ENCODE measurements at regions not wholly inside any gene's neighbourhood (a gene's known extent, or its start where the extent isn't known, plus 50 kb on each side); places are given as distances from the start of the nearest gene placed in this dataset.

DNA sequence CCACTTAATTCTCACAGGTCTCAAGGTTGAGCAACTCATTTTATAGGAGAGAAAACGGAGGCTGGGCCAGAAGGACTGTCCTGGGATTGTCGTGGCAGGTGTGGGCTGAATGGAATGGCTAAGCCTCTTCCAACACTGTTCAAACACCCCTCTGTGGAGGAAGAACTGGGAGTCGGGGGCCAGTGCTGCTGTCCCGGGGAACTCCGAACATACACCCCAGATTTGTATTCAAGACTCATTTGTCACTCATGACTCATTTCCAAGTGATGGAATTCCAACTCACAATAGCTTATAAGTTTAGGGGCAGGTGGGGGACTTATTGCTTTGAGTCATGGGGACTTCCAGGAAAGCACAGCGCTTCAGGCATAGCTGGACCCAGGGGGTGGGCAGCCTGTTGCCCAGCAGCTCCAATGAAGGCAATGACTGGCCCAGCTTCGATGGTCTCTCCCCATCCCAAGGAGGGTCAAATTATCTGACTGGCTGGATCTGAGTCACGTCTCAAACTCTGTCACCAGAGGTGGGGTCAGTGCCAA lies 72.5 kb downstream of the TM2D3 start:
- no TSS peak for BruUV-seq (replicated peaks)
- CTCF ChIA-PET = interaction anchor here (0.5 kb wide), 1 partner anchor 280 kb away, joined by 11 read pairs; no protein-coding TSS in a partner anchor
- Histone ChIP-seq H3K79me2 (ENCODE audit: low read length) (no peaks in the 10 kb centered on the region), H3K4me3 (ENCODE audit: low read length) (peak overlapping the region; percentile 23; the same call in 1 of the 2 replicates), H3F3A (ENCODE audit: low read length, unreplicated experiment) (no peaks in the 10 kb centered on the region), H3K9ac (ENCODE audit: low read length) (peak overlapping the region; percentile 14; the same call in 1 of the 2 replicates), H2AFZ (ENCODE audit: low read length) (peak overlapping the region; percentile 49), H3K9me2 (replicated peaks; ENCODE audit: low read length) (no peaks in the 10 kb centered on the region), H3K4me1 (ENCODE audit: insufficient read depth, low read length) (peaks cover 29% of the 10 kb centered on the region), H3K27ac (ENCODE audit: low read length) (peak overlapping the region; percentile 67), H3K4me2 (ENCODE audit: low read length) (peak overlapping the region; percentile 73), H3K36me3 (ENCODE audit: low read depth, low read length) (no peaks in the 10 kb centered on the region), H4K20me1 (ENCODE audit: low read length) (no peaks in the 10 kb centered on the region), H3K27me3 (ENCODE audit: low read length) (no peaks in the 10 kb centered on the region), H3K9me3 (ENCODE audit: low read length) (no peaks in the 10 kb centered on the region)
- peak; percentile 88 for DNase-seq
- POLR2A ChIA-PET (ENCODE audit: unreplicated experiment) = no interaction called here
- ATAC-seq = peak; percentile 54
- TF ChIP-seq, protein P1, sequence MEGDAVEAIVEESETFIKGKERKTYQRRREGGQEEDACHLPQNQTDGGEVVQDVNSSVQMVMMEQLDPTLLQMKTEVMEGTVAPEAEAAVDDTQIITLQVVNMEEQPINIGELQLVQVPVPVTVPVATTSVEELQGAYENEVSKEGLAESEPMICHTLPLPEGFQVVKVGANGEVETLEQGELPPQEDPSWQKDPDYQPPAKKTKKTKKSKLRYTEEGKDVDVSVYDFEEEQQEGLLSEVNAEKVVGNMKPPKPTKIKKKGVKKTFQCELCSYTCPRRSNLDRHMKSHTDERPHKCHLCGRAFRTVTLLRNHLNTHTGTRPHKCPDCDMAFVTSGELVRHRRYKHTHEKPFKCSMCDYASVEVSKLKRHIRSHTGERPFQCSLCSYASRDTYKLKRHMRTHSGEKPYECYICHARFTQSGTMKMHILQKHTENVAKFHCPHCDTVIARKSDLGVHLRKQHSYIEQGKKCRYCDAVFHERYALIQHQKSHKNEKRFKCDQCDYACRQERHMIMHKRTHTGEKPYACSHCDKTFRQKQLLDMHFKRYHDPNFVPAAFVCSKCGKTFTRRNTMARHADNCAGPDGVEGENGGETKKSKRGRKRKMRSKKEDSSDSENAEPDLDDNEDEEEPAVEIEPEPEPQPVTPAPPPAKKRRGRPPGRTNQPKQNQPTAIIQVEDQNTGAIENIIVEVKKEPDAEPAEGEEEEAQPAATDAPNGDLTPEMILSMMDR (conservative IDR thresholded peaks at IDR 0.05; ENCODE audit: low read depth, low read length) = no peak
- TF ChIP-seq EZH2phosphoT487 (IDR thresholded peaks at IDR 0.05; ENCODE audit: borderline replicate concordance, low read length) (no peak), EZH2 (IDR thresholded peaks at IDR 0.05; ENCODE audit: low read length, unreplicated experiment) (no peak)
- intact Hi-C loops (cut with micrococcal nuclease) = loop anchor here (2.0 to 10.0 kb wide), 2 partner anchors 61 to 285 kb away; partner anchors contain the start of gene SNRPA1

DNA sequence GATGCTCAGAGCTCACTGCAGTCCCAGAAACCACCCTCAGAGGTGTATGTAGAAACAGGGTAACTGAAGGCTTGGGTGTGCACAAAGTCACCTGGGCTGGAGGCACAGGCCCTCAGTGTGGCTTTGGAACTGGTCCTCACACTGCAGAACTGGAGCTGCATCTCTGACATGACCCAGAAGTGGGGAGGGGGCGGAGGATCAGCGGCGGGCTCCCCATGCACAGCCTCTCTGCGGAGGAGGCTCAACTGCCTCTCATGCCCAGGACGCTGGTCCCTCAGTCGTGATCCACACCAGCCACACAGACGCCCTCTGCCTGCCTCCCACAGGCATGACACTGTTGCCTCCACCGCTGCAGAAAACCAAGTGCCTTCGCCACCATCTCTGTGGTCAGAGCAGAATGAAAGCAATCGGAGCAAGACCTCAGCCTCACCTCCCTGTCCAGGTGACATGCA lies 73.7 kb downstream of the TM2D3 start:
- Histone ChIP-seq H3K36me3 (ENCODE audit: low read depth, low read length) (no peaks in the 10 kb centered on the region), H3K4me2 (ENCODE audit: low read length) (peak overlapping the region; percentile 73), H3K27ac (ENCODE audit: low read length) (no peak overlapping the region), H3K79me2 (ENCODE audit: low read length) (no peaks in the 10 kb centered on the region), H3F3A (ENCODE audit: low read length, unreplicated experiment) (no peaks in the 10 kb centered on the region), H3K4me1 (ENCODE audit: insufficient read depth, low read length) (peaks cover 42% of the 10 kb centered on the region), H3K27me3 (ENCODE audit: low read length) (no peaks in the 10 kb centered on the region), H2AFZ (ENCODE audit: low read length) (no peak overlapping the region), H4K20me1 (ENCODE audit: low read length) (no peaks in the 10 kb centered on the region), H3K9ac (ENCODE audit: low read length) (no peak overlapping the region), H3K4me3 (ENCODE audit: low read length) (no peak overlapping the region), H3K9me3 (ENCODE audit: low read length) (no peaks in the 10 kb centered on the region), H3K9me2 (replicated peaks; ENCODE audit: low read length) (no peaks in the 10 kb centered on the region)
- no peak for TF ChIP-seq EZH2 (IDR thresholded peaks at IDR 0.05; ENCODE audit: low read length, unreplicated experiment)
- TF ChIP-seq, protein P1 (conservative IDR thresholded peaks at IDR 0.05; ENCODE audit: low read depth, low read length) = peak; percentile 56
- BruUV-seq (replicated peaks) = no TSS peak
- ChIA-PET POLR2A (ENCODE audit: unreplicated experiment) (no interaction called here), CTCF (no interaction called here)
- intact Hi-C loops (cut with micrococcal nuclease) = loop anchor here (2.0 to 10.0 kb wide), 2 partner anchors 62 to 284 kb away; partner anchors contain the start of gene SNRPA1
- ATAC-seq (peak; percentile 40), DNase-seq (peak; percentile 53)

DNA sequence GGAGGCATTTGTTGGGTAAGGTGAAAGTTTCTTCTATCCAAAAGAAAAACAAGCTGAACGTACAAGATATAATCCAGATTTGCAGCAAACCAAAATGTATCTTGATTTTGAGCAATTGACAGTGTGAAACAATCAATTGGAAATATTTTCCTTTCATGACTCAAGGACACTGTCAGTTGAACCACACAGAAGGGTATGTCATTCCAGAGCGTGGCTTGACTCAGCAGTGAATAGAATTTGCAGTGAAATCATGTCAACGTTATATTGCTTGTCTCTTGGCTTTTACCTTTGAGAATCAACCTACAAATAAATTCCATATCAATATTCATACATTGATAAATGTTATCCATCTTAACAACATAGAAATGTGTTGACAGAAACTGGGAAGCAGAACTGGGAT lies 78.2 kb downstream of the TM2D3 start:
- intact Hi-C loops (cut with micrococcal nuclease) = loop anchor here (10.0 kb wide), 1 partner anchor 279 kb away; the partner anchor contains the start of gene SNRPA1
- Histone ChIP-seq H3K79me2 (ENCODE audit: low read length) (no peaks in the 10 kb centered on the region), H3K9ac (ENCODE audit: low read length) (no peak overlapping the region), H3F3A (ENCODE audit: low read length, unreplicated experiment) (no peaks in the 10 kb centered on the region), H3K4me1 (ENCODE audit: insufficient read depth, low read length) (peaks cover 44% of the 10 kb centered on the region), H3K9me3 (ENCODE audit: low read length) (no peaks in the 10 kb centered on the region), H2AFZ (ENCODE audit: low read length) (no peak overlapping the region), H3K4me2 (ENCODE audit: low read length) (peak overlapping the region; percentile 23; the same call in 1 of the 2 replicates), H3K27me3 (ENCODE audit: low read length) (no peaks in the 10 kb centered on the region), H3K9me2 (replicated peaks; ENCODE audit: low read length) (no peaks in the 10 kb centered on the region), H3K36me3 (ENCODE audit: low read depth, low read length) (no peaks in the 10 kb centered on the region), H3K4me3 (ENCODE audit: low read length) (no peak overlapping the region), H3K27ac (ENCODE audit: low read length) (no peak overlapping the region), H4K20me1 (ENCODE audit: low read length) (no peaks in the 10 kb centered on the region)
- BruUV-seq (replicated peaks) = no TSS peak
- ChIA-PET CTCF (no interaction called here), POLR2A (ENCODE audit: unreplicated experiment) (no interaction called here)
- peak; percentile 42 for DNase-seq
- TF ChIP-seq EZH2phosphoT487 (IDR thresholded peaks at IDR 0.05; ENCODE audit: borderline replicate concordance, low read length) (no peak), EZH2 (IDR thresholded peaks at IDR 0.05; ENCODE audit: low read length, unreplicated experiment) (no peak)
- TF ChIP-seq, protein P1 (conservative IDR thresholded peaks at IDR 0.05; ENCODE audit: low read depth, low read length) = no peak
- ATAC-seq = no peak
